NCI-H2171 treated with DMSO at 0.1 percent for 48 hours (cell line): ENCODE measurements at regions not wholly inside any gene's neighbourhood (a gene's known extent, or its start where the extent isn't known, plus 50 kb on each side); places are given as distances from the start of the nearest gene placed in this dataset.
"Not testable (repeated sequence)": the region's sequence is repeated elsewhere in the genome, so short reads cannot be mapped to it uniquely, and the experiment has no call there.

Source experiments
- DNase-seq: peaks from one replicate; lab custom pipeline; 2025; lab: John Stamatoyannopoulos, UW

DNA sequence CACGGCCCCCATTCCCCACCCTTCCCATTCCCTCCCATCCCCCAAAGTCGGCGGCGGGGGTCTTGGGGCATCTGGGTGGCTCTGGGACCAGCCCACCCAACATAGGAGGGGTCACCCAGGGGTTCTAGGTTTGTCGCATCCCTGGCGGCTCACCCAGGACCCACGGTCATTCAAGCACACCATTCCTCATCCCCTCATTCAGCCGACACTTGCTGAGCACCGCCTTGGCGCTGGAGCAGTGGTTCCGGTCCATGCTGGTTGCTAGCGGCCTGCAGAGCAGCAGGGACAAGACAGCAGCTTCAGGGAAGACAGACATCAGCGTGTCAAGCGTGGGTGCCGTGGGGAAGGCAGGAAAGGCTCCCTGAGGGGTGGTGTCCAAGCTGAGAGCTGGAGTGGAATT is 50.5 kb upstream of the OTOS start:
- DNase-seq, result no peak

DNA sequence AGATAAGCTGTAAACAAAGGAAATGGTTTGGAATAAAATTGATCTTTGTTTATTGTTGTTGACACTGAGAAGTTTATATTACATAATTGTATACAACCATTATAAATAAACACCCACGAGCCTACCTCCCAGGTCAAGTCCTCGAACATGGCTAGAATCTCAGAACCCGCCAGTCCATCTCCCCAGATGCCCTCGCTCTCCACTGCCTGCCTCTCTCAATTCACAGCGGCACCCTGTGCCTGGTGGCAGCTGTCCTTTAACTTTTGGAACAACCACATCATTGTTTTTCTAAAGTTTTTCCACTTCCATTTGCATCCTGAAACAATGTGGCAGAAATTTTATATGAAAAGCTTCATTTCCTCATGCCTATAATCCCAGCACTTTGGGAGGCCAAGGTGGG is 52.2 kb upstream of the OTOS start:
- no peak for DNase-seq

DNA sequence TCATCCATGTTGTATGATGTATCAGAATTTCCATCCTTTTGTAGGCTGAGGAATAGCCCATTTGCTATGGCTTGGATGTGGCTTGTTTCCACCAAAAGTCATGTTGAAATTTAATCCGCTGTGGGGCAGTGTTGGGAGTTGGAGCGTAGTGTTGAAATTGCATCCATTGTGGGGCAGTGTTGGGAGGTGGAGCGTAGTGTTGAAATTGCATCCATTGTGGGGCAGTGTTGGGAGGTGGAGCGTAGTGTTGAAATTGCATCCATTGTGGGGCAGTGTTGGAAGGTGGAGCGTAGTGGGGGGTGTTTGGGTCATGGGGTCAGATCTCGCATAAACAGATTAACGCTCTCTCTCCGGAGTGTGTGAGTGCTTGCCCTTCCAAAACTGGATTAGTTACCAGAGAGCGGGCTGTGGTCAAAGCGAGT is 53.9 kb upstream of the OTOS start:
- not testable (repeated sequence) for DNase-seq

DNA sequence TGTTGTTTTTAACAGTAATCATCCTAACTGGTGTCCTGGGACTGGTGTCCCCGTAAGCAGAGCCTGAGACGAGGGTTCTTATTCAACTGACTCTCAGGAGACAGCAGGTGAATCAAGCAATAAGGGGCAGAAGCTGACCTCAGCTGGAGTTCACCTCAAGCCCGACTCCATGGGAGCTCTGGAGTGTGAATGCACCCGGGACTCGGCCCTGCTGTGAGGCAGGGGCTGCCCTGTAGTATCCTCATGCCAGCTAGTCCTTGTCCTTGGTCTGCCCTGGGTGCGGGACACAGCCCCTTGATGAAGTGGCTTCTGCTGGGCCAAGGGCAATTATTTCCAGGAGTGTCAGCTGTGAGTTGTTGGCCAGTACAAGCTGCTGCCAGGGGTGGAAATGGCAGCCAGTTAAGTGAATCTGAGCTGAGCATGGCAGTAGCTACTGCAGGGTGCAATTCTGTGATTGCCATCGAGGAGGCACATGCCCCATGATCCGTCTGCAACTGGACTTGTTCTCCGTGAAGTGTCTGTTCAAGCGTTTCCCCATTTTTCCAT is 54.9 kb upstream of the OTOS start:
- no peak for DNase-seq

DNA sequence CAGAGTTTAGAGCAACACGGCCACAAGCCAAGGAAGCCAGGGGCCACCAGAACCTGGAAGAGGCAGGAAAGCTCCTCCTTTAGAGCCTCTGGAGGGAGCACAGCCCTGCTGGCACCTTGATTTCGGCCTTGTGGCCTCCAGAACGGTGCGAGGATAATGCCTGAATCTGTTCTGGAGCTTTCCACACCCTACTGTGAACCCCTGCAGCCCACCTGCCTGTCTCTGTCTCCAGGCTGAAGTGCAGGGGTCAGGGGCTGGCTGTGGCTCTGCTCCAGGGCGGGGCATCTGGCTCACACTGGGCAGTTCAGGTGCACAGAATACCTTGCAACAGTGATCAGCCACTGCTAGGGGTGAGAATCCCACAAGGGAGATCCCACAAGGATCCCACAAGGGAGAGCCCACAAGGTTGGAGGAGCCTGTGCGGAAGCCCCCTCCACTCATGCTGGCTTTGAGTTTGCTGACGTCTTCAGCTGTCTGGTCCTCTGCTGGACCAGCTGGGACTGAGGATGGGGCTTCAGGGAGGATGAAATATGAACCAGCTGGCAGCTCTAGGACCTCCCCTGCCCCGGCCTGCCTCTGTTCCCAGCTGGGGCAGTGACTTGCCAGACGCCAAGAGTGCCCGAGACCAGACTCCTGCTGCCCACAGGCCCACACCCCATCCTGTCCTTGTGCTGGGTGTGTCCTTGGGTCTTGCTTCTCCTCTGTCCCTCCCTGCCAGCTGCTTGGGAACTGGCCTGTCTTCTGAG is 56.4 kb upstream of the OTOS start:
- DNase-seq, result no peak

DNA sequence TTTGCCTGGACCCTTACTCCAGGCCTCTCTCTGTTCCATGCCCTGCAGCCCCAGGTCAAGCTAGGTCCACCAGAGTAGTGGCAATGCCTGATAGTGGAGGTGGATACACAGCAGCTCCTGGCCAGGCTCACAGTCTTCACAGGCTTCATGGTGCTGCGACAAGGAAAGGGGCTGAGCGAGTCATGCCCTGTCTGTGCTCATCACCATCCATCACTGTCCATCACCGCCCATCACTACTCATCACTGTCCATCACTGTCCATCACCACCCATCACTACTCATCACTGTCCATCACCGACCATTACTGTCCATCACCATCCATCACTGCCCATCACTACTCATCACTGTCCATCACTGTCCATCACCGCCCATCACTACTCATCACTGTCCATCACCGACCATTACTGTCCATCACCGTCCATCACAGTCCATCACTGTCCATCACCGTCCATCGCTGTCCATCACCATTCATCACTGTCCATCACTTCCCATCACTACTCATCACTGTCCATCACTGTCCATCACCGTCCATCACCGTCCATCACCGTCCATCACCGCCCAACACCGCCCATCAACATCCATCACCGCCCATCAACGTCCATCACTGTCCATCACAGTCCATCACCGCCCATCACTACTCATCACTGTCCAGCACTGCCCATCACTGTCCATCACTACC is 57.1 kb upstream of the OTOS start:
- no peak for DNase-seq

DNA sequence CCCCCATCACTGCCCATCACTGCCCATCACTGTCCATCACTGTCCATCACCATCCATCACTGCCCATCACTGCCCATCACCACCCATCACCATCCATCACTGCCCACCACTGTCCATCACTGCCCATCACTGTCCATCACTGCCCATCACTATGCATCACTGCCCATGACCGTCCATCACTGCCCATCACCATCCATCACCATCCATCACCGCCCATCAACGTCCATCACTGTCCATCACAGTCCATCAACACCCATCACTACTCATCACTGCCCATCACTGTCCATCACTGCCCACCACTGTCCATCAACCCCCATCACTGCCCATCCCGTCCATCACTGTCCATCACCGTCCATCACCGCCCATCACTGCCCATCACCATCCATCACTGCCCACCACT is 57.8 kb upstream of the OTOS start:
- DNase-seq, result no peak

DNA sequence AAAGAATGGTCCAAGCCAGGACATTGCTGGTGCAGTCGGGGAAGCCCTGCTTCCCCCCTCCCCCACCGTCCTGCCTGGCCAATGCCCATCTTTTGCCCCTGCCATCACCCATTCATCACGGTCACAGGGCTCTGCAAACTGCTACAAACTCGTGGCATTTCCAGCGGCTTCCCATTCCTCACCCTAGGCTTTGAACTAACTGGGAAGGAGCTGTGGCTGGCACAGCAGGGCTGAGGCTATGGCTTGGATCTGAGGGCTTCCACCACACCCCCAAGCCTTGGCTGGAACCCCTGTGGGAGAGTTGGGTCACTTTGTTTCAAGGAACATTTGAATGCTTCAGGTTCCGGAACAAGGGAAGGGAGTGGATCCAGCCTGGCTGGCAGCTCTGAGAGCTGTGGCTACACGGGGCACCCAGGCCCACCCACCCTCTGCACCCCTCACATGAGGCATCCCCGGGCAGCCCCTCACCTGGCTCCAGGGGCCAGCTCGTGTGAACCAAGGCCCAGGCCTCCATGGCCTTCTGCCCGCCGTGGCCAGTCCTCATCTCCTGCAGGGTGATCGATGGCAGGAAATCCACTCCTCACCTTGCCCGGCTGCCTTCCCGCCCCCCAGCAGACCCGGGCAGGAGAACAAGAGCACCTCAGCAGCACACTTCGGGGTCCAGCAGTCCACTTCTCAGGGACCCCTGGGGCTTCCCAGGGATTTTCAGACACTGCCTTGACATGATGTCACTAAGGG is 58.8 kb upstream of the OTOS start:
- no peak for DNase-seq

DNA sequence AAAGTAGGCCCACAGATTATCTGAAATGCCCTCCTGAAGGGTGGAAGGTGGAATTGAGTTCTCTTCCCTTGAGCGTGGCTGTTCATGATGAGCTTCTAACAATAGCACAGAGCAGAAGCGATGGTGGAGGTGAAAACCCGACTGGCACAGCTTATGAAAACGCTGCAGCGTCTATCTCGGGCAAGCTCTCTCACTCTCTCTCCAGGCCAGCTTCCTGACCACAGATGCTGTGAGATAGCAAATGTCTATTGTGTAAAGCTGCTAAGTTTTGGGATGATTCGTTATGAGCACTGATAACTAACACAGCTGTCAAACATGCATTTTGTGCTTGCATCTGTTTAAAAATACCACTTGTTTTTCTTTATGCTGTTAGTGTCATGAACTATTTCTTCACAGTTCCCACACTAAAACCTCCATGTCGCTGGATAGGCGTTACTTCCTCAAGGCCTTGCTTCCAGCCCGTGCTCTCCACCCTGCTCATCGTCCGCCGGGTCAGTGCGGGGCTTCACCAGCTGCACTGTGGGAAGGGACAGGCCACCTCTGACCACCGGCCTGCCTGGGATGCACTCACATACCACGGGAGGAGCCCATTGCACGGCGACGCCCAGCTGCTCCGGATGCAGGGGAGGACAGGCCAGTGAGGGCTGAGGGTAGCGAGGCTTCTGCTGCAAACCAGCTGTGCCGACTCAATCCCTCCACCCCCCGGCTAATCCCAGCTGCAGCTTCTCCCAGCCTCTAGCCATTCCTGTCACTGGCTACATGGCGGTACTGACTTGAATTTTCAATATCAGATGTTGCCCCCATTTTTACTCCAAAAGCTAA is 60.0 kb upstream of the OTOS start:
- DNase-seq, result no peak

DNA sequence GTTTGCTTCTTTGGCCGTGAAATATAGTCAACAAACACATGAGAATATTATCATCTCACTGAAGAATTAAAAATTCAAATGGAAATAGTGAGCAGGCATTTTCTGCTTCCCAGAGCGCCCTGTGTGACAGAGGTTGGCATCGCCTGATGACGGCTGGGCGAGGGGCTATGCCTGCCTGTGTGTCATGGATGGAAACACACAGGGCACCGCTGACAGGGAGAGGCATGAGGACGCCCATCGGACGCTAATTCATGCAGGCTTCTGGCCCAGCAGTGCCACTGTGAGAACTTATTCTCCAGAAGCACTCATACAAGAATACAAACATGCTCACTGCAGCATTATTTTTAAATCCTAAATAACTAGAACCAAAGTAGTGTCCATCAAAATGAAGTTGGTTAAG is 61.4 kb upstream of the OTOS start:
- DNase-seq, result no peak

DNA sequence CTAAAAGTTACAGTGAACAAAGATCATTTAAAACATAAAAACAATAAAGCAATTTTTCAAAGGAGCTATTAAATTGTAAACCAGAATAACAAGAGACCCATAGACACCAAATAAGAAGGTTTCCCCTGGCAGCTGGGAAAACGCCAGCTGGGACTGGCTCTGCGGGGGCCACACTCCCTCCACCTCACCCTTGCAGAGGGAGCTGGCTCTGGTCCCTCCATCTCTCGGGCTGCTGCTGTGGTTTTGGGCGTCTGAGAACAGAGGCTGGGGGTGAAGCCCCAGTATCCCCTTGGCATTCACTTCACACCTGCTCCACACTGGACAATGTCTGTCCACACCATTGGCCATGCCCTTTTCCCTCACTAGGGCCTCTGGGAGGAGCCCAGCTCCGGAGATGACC is 62.1 kb upstream of the OTOS start:
- no peak for DNase-seq

DNA sequence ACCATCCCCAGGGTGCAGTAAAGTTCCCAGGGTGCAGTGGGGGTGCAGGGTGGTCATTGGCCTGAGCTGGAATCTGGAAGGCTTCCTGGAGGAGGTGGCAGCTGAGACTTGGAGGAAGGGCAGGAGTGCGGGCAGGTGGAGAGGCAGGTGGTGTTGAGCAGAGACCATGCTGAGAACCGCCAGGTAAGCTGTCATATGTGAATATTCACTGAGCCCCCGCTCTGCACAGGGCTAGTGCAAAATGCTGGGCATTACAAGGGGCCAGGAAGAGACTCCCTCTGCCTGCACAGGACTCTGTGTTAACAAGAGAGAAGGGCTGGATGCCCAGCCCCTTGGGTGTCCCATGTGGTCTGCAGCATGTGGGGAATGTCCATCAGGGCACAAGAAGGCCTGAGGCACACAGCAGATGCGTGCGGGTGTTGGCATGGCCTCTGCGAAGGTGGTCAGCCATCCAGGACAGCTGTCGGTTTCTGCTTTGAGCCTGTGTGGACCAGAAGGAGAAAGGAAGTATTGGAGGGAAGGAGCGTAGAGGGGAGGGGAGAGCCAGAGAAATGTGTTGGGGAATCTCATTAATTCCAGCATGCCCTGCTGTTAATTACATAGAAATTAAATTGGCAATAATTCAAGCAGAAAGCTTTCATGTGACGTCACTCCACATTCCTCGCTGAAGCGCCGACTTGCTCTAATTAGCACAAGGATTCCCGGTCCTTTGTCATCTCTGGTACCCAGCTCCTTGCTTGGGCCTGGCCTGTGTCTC is 62.8 kb upstream of the OTOS start:
- no peak for DNase-seq

DNA sequence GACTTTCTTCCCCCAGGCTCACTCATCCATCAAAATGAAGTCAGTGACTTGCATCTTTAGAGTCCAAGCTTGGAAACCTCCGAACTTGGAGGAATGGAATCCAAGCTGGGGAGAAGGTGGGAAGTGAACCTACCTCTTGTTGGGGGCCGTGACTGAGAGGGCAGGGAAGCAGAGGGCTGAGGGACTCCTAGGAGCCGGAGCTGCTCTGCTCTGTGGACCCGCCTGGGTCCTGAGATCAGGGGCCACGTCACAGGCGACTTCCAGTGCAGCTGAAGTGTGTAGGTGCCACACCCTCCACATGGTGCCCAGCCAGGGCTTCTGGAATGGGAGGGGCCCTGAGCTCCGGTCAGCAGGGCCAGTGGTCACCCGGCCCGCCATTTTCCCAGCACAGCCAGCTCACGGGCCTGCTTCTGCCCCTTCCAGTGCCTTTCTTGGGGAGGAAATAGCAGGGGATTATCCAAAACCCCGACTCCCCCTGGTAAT is 63.4 kb upstream of the OTOS start:
- DNase-seq, result no peak

DNA sequence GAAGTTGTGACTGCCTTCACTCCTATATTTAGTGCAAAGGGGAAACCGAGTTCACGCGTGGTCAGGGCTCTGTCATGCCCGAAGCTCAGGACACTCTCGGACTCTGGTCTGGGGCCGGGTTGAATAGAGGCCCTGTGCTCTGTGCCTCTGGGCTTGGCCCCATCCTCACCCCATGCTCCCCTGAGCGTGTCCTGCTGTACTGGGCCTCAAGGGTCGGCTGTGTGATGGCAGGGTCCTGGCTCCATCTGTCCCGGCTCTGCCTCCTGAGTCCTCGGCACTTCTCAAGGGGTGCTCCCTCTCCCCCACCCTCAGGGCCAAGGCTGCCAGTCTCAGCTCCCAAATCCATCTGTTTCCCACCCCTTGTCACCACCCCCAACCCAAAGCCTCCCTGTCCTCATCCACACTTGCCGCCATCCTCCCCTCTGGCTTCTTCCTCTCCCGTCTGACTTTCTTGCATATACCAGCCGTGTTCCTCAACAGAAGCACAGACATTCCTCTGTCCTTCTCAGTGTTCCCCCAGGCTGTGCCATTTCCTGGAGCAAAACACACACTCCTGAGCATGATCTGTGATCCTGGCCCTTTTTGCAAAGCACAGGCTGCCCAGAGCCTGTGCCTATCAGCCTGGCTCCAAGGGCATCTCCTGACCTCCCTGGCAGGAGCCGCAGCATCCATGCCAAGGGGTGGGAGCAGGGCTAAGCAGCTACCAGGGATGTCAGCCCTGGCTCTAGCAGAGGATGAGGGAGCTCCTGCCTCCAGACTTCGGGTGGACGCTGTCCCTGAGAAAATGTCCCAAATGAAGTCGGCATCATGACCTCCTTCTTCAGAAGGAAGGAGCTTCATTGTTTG is 64.2 kb upstream of the OTOS start:
- no peak for DNase-seq

DNA sequence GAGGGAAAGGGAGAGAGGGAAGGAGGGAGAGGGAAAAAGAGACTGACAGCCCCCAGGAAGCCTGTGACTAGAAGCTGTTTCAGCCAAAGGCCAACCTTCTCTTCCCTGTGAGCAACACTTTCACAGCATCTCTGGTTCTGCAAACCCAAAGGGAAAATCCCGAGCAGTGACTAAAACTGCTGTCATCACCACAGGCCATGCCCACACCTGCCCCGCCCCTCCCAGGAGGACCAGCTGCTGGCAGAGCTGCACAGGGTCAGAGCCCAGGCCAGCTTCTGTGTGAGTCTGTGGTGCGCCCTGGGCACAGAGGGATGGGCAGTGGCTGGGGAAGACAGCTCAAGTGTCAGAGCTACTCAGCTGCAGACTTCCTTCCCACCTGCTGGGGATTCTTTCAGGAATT is 64.9 kb upstream of the OTOS start:
- DNase-seq, result no peak

DNA sequence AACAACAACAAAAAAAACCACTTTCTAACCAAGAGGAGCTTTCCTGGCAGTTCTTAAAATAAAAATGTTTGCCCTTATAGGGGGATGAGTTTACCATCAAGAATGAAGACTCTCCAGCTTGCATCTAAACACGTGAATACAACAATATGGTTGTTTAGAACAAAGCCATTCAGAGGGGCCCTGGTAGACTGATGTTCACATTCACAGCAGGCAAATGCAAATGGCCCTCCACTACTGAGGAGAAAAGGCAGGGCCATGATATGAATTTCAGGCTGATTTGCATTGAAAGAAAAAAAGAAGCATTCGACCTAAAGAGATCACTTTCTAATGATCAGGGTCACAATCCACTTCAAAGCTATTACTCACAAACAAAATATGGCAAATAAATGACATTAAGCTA is 65.3 kb upstream of the OTOS start:
- no peak for DNase-seq

DNA sequence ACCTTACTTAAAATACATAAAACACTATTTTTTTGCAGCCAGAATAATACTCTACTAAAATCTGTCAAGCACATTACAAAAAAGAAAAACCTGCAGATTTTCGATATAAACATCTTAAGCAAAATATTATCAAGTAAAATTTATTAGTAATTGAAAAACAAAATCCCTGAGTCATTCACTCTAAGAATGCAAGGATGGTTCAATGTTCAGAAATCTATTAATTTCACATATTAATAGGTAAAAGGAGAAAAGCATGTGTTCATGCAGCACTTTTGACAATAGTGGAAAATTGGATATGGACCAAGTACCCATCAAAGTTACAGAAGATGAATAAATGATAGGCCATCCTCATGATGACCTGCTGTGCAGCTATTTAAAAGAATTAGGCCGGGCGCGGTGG is 66.2 kb upstream of the OTOS start:
- DNase-seq, result no peak

DNA sequence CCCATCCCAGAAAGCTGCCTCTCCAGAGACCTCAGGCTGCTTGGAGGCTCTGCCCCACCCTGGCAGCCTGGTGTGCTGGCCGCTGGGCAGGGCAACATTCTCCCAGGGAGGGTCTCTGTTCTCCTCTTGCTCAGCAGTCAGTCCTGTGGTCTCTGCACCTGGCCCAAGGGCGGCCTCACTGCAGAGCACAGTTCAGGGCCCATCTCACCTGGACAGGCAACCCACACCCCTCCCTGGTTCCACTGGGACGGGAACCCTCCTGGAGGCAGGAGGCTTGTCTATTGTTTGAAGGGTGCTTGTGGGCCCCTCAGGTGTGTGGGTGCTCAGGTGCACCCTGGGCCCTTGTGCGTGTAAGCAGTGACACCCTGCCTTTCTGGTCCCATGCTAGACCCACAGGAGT is 67.2 kb upstream of the OTOS start:
- DNase-seq, result no peak

DNA sequence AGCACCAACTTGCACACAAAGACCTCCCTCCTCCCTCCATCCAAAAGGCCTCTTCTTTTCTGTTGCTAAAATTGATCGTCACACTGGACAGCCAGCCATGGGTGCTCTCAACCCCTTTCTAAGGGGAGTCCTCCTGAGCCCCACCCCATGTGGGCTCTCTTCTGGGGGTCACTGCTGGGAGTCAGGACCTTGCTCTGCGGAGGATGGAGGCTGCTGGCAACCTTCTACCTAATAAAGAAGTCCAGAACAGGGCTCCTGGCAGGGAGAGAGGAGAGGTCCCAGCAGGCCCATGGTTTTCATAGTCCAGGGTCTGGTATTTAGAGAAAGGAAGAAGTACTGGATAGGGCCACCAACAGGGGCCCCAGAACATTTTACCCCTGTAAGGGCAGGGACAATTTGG is 67.6 kb upstream of the OTOS start:
- no peak for DNase-seq

DNA sequence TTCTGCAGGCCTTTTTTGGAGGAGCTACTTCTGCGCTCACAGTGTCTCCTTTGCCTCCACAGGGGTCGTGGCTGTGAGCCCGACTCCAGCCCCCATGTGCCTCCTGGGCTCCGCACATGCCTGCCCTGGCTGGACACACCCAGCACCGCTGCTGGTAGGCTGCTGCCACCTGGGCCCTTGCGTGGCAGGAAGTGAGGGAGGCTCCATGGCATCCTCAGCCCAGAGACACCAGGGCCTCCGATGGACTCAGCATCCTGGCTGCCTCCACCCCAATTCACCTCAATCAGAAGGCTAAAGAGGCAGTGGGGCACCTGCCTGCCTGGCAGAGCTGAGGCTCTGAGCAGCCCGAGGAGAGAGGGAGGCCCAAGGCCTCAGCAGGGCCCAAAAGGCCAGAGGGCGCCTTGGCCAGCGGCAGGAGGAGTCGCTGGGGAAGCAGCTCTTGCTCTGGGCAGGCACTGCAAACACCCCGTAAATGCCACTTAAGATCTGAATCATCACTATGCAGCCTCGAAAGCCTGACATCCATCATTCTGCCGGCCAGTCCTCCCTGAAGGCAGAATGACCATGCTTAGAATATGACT is 68.3 kb upstream of the OTOS start:
- no peak for DNase-seq
